Testis (tissue), 2 donors: ENCODE measurements at regions not wholly inside any gene's neighbourhood (a gene's known extent, or its start where the extent isn't known, plus 50 kb on each side); places are given as distances from the start of the nearest gene placed in this dataset.

Experiments
- POLR2A ChIP-seq: fragments of 450-650 bp; IDR thresholded peaks from one replicate; pipeline ENCODE4 v1.6.1; 2017; ENCODE audit warnings: antibody characterized with exemption, mild to moderate bottlenecking, moderate library complexity
- TF ChIP-seq, protein P1 (sequence below), 3 experiments: fragments of 450-650 bp in 2 of 3; fragments of 200-600 bp in 1 of 3; sonication (generic) in 1 of 3; IDR thresholded peaks; one replicate each; pipeline ENCODE4 v1.5.1; 2016 to 2019; ENCODE audit warnings: antibody characterized with exemption in 3 of 3, mild to moderate bottlenecking in 2 of 3, moderate library complexity in 1 of 3

DNA sequence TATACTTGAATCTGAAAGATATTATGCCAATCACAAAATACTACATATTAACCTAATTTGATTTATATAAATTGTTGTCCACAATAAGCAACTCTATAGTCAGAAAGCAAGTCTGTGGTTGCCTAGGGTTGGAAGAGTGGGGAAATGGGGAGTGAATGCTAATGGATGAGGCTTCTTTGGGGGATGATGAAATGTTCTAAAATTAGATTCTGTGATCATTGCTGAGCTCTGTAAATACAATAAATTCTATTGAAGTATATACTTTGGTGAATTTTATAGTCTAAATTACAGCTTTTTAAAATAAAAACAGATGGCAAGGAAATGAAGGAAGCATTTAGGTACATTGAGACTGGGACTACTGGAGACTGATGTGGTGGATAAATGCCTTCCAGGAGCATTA lies 275.5 kb downstream of the MBD2 start:
- TF ChIP-seq, protein P1, sequence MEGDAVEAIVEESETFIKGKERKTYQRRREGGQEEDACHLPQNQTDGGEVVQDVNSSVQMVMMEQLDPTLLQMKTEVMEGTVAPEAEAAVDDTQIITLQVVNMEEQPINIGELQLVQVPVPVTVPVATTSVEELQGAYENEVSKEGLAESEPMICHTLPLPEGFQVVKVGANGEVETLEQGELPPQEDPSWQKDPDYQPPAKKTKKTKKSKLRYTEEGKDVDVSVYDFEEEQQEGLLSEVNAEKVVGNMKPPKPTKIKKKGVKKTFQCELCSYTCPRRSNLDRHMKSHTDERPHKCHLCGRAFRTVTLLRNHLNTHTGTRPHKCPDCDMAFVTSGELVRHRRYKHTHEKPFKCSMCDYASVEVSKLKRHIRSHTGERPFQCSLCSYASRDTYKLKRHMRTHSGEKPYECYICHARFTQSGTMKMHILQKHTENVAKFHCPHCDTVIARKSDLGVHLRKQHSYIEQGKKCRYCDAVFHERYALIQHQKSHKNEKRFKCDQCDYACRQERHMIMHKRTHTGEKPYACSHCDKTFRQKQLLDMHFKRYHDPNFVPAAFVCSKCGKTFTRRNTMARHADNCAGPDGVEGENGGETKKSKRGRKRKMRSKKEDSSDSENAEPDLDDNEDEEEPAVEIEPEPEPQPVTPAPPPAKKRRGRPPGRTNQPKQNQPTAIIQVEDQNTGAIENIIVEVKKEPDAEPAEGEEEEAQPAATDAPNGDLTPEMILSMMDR (IDR thresholded peaks at IDR 0.05) = no peak
- no peak for TF ChIP-seq POLR2A
